ENCODE measurements at regions not wholly inside any gene's neighbourhood (a gene's known extent, or its start where the extent isn't known, plus 50 kb on each side); places are given as distances from the start of the nearest gene placed in this dataset.

- TF ChIP-seq, protein P1, sequence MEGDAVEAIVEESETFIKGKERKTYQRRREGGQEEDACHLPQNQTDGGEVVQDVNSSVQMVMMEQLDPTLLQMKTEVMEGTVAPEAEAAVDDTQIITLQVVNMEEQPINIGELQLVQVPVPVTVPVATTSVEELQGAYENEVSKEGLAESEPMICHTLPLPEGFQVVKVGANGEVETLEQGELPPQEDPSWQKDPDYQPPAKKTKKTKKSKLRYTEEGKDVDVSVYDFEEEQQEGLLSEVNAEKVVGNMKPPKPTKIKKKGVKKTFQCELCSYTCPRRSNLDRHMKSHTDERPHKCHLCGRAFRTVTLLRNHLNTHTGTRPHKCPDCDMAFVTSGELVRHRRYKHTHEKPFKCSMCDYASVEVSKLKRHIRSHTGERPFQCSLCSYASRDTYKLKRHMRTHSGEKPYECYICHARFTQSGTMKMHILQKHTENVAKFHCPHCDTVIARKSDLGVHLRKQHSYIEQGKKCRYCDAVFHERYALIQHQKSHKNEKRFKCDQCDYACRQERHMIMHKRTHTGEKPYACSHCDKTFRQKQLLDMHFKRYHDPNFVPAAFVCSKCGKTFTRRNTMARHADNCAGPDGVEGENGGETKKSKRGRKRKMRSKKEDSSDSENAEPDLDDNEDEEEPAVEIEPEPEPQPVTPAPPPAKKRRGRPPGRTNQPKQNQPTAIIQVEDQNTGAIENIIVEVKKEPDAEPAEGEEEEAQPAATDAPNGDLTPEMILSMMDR (IDR thresholded peaks at IDR 0.05), result no peak
- TF ChIP-seq EP300 (IDR thresholded peaks at IDR 0.05), result no peak
- TF ChIP-seq POLR2AphosphoS5 (IDR thresholded peaks at IDR 0.05), result no peak
- no peak for TF ChIP-seq POLR2A (IDR thresholded peaks at IDR 0.05; ENCODE audit: low read depth)
These were observed 123.6 kb upstream of the GPC1 start for GRCh38 chr2:240311821-240312220.
